ES-I3 (cell line): ENCODE measurements at regions not wholly inside any gene's neighbourhood (a gene's known extent, or its start where the extent isn't known, plus 50 kb on each side); places are given as distances from the start of the nearest gene placed in this dataset.

ENCODE experiments used
- H3K36me3 ChIP-seq: 2 replicates; pipeline ENCODE4 v1.6.1; 2013; ENCODE audit warnings: mild to moderate bottlenecking, low read length, control low read depth, moderate library complexity; ENCODE audit not compliant: insufficient read depth
- H3K4me1 ChIP-seq: 2 replicates; pipeline ENCODE4 v1.6.1; 2013; ENCODE audit warnings: mild to moderate bottlenecking, control low read depth, low read length; ENCODE audit not compliant: insufficient read depth
- H3K9ac ChIP-seq: 2 replicates; pipeline ENCODE4 v1.6.1; 2013; ENCODE audit warnings: low read depth, mild to moderate bottlenecking, low read length, moderate library complexity
- H3K9me3 ChIP-seq: 2 replicates; pipeline ENCODE4 v1.6.1; 2013; ENCODE audit warnings: mild to moderate bottlenecking, low read length, moderate library complexity; ENCODE audit not compliant: control insufficient read depth, insufficient read depth

GRCh38 chr10:107666214-107666613 lies 501.7 kb upstream of the SORCS1 start:
- no peak overlapping the region for H3K9ac ChIP-seq
- H3K4me1 ChIP-seq: no peaks in the 10 kb centered on the region
- no peaks in the 10 kb centered on the region for H3K36me3 ChIP-seq
- H3K9me3 ChIP-seq: no peaks in the 10 kb centered on the region

- no peaks in the 10 kb centered on the region for H3K36me3 ChIP-seq
- no peaks in the 10 kb centered on the region for H3K4me1 ChIP-seq
- H3K9me3 ChIP-seq: no peaks in the 10 kb centered on the region
- no peak overlapping the region for H3K9ac ChIP-seq
These were observed 501.0 kb upstream of the SORCS1 start for GRCh38 chr10:107665459-107665858.

DNA sequence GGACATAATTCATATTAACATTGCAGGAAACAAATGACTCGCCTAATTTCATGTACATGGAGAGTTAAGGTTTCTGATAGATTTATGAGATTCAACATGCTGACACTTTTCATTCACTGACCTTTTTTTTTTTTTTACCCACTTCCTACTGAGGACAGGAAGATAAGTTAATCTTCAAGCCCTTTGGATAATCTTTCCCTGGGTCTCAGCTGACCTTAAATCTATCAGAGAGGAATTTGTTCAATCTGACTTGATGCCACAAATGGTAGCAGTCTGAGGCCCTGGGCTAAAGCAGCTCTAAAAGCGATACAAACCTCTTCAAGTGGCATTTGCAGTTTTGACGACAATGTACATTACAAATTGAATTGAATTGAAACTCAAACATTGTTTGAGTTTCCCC lies 493.3 kb upstream of the SORCS1 start:
- H3K9ac ChIP-seq: no peak overlapping the region
- H3K4me1 ChIP-seq: no peaks in the 10 kb centered on the region
- H3K36me3 ChIP-seq: no peaks in the 10 kb centered on the region
- H3K9me3 ChIP-seq: no peaks in the 10 kb centered on the region

DNA sequence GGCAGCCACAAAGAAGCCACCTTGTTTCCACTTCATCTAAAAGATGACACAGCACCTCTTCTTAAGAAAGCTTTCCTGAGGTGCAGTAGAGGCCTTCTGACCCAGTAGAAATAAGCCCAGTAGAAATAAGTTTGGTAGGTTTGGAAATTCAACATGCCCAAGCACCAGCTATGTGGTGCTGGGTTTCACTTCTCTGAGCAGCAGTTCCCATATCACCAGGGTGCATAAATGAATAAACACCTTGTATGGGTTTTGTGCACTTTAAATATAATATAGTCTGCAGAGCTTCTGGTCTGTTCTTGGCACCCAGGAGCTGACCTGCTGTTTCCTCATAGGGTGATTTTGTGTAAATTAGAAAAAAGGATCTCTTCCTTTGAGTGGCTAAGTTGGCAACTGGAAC lies 492.4 kb upstream of the SORCS1 start:
- H3K4me1 ChIP-seq: no peaks in the 10 kb centered on the region
- H3K36me3 ChIP-seq: no peaks in the 10 kb centered on the region
- H3K9ac ChIP-seq: no peak overlapping the region
- H3K9me3 ChIP-seq: no peaks in the 10 kb centered on the region

- no peaks in the 10 kb centered on the region for H3K4me1 ChIP-seq
- no peaks in the 10 kb centered on the region for H3K36me3 ChIP-seq
- no peak overlapping the region for H3K9ac ChIP-seq
- no peaks in the 10 kb centered on the region for H3K9me3 ChIP-seq
These were observed 489.4 kb upstream of the SORCS1 start for GRCh38 chr10:107653832-107654287.

GRCh38 chr10:107650939-107651338 lies 486.4 kb upstream of the SORCS1 start:
- Histone ChIP-seq H3K36me3 (no peaks in the 10 kb centered on the region), H3K9ac (no peak overlapping the region), H3K4me1 (no peaks in the 10 kb centered on the region), H3K9me3 (no peaks in the 10 kb centered on the region)

- H3K4me1 ChIP-seq: no peaks in the 10 kb centered on the region
- no peaks in the 10 kb centered on the region for H3K9me3 ChIP-seq
- H3K36me3 ChIP-seq: no peaks in the 10 kb centered on the region
- H3K9ac ChIP-seq: no peak overlapping the region
These were observed 484.7 kb upstream of the SORCS1 start for GRCh38 chr10:107649249-107649648.

DNA sequence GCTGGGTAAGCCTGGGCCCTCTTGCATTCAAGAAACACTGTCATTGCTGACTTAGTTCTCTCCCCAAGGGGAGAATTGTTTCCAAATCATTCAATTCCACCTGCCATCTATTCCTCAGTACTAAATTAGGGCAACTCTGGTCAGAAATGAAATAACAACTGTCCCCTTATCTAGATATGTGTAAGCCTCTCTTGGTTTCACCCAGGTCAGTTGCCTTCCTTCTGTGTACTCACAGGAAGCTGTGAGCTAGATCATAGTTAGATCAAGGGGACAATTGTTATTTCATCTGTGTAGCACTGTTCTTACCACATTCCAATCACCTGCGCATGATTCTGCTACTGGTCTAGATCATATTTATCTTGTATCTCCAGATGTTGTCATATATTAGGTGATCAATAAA lies 483.0 kb upstream of the SORCS1 start:
- Histone ChIP-seq H3K9me3 (no peaks in the 10 kb centered on the region), H3K9ac (no peak overlapping the region), H3K36me3 (no peaks in the 10 kb centered on the region), H3K4me1 (no peaks in the 10 kb centered on the region)

DNA sequence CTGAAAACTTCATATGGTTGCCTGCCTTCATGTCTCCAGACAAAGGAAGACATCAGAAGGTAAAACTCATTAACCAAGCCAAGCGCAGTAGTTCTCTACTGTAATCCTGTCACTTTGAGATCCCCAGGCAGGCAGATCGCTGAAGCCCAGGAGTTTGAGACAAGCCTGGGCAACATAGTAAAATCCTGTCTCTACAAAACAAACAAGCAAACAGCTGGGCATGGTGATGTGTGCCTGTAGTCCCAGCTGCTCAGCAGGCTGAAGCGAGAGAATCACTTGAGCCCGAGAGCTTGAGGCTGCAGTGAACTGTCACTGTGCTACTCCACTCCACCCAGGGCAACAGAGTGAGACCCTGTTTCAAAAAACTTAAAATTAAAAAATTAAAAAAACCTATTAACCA lies 467.4 kb upstream of the SORCS1 start:
- Histone ChIP-seq H3K36me3 (no peaks in the 10 kb centered on the region), H3K4me1 (no peaks in the 10 kb centered on the region), H3K9me3 (no peaks in the 10 kb centered on the region), H3K9ac (no peak overlapping the region)

- Histone ChIP-seq H3K4me1 (no peaks in the 10 kb centered on the region), H3K36me3 (no peaks in the 10 kb centered on the region), H3K9me3 (no peaks in the 10 kb centered on the region), H3K9ac (no peak overlapping the region)
These were observed 462.4 kb upstream of the SORCS1 start for GRCh38 chr10:107626862-107627261.

DNA sequence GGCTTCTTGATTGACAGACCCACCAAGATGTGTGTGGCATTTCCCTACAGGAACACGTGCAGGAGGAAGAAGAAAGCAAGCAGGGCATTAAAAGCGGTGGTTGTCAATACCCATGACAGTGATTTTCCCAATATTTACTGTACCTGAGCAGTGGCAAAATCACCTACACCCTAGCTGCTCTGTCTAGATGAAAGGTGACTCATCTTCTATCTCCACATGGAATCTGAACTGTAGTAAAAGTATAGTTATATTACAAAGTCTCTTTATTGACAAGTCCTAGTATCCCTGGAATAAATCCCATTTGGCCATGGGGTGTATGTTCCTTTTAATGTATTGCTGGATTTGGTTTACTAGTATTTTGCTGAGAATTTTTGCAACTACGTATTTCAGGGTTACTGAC lies 458.8 kb upstream of the SORCS1 start:
- no peak overlapping the region for H3K9ac ChIP-seq
- H3K9me3 ChIP-seq: no peaks in the 10 kb centered on the region
- H3K36me3 ChIP-seq: no peaks in the 10 kb centered on the region
- no peaks in the 10 kb centered on the region for H3K4me1 ChIP-seq

DNA sequence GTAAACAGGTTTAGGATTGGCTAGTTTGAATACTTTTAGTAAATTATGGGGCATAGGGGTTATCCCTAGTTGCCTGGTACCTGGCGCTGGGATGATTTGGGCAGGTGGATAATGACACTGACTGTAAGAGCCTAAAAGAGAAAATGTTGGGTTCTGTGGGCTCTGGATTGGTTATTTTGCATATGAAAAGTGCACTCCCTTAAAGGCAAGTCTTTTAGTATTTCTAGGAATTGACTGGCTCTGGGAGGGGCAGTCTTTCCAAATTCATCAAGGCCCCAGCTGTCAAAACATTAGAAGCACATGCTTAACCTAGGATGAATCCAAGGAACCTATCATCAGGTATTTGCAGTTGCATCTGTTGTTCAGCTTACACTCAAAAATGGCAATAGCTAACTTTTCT lies 454.6 kb upstream of the SORCS1 start:
- H3K4me1 ChIP-seq: no peaks in the 10 kb centered on the region
- H3K36me3 ChIP-seq: no peaks in the 10 kb centered on the region
- no peaks in the 10 kb centered on the region for H3K9me3 ChIP-seq
- no peak overlapping the region for H3K9ac ChIP-seq

DNA sequence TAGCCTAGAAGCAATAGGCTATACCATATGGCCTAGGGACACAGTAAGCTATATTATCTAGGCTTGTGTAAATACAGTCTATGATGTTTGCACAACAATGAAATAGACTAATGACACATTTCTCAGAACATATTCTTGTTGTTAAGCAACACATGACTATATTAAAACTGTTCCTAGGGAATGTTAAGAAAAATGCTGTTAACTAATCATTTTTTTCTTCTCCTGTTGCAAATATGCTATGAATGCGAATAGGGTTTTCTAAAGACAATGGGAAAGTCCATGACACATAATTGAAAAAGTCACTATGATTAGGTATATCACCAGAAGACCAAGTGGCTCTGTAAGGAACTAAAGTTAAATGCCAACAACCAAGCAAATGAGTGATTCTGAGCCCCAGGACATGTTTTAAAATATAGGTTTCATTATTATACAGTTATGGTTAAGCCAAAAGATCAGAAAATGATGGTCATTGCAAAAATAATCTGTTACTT lies 454.0 kb upstream of the SORCS1 start:
- Histone ChIP-seq H3K4me1 (no peaks in the 10 kb centered on the region), H3K36me3 (no peaks in the 10 kb centered on the region)

DNA sequence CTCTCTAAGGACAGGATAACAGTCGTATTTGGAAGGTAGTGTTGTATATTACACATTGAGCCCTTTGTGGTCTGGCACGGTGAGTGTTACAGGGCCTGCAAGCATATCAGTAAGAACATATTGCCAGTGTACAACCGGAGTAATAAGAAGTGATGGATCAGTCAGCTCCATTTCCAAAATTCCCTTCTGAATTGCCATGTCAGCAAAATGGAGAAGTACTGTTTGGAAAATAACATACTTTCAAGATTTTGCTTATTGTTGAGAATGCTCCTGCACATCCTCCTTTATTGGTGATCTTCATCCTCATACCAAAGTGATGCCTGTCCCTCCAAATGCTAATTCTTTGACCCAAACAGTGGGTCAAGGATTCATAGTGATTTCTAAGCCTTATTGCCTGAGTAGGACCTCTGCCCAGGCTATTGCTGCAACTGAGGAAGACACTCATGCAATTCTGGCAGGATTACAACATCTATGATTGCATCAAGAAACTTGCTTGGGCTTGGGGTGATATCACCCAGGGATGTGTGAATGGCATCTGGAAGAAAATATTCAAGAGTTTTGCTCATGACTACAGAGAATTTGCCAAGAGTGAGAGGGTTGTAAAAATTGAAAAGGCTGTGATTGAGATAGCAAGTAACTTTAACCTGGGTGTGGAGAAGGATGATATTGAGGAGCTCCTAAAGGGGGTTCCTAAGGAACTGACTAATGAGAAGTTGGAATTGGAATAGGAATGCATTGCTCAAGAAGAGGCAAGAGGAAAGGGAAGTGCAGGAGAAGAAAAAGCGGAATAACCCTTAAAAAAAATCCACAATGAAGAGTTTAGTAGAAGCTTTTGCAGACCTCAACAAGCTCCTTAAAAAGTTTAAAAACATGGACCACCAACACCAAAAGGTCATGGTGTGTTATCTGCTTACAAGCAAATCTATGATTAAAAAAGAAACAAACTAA lies 452.2 kb upstream of the SORCS1 start:
- Histone ChIP-seq H3K9ac (no peak overlapping the region), H3K36me3 (no peaks in the 10 kb centered on the region), H3K4me1 (no peaks in the 10 kb centered on the region), H3K9me3 (no peaks in the 10 kb centered on the region)

More for the DNA sequence above, 454.0 kb upstream of the SORCS1 start:
- no peak overlapping the region for H3K9ac ChIP-seq
- no peaks in the 10 kb centered on the region for H3K9me3 ChIP-seq

DNA sequence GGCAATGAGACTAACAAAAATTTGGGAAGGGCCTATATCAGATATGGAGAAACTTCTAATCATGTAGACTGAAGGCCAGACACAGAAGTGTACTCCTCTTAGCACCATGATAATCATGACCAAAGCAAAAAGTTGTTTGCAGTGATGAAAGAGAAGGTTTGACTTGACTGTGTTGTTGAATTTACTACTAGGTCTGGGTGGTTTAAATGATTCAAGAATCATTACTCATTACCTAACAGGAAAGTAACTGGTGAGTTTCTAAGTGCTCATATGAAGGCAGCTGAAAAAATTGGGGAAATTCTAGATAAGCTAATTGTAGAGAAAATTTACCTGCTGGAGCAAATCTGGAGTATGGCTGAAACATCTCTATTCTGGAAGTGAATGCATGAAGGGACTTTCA lies 451.5 kb upstream of the SORCS1 start:
- no peak overlapping the region for H3K9ac ChIP-seq
- H3K9me3 ChIP-seq: no peaks in the 10 kb centered on the region
- H3K36me3 ChIP-seq: no peaks in the 10 kb centered on the region
- H3K4me1 ChIP-seq: no peaks in the 10 kb centered on the region
